Activated T-helper 1 cell treated with anti-CD3 and anti-CD28 coated beads, Interleukin-12 subunit alpha, Interleukin-12 subunit beta, Interleukin-2, Interleukin-4 antibody, amounts not matched to agents 30 ng/mL and 10 ng/mL and 1 ng/mL, durations not matched to agents 14 hours and 24 hours and 36 hours (primary cell): ENCODE measurements at regions not wholly inside any gene's neighbourhood (a gene's known extent, or its start where the extent isn't known, plus 50 kb on each side); places are given as distances from the start of the nearest gene placed in this dataset.
"Not testable (repeated sequence)": the region's sequence is repeated elsewhere in the genome, so short reads cannot be mapped to it uniquely, and the experiment has no call there.

Experiments used
- DNase-seq: peaks from one replicate; pipeline ENCODE4 v3.0.0; 2021; ENCODE audit warnings: low spot score
- H3K27ac Mint-ChIP-seq: one replicate; pipeline ENCODE4 v1.8.0; 2021; ENCODE audit warnings: mild to moderate bottlenecking, mixed read lengths
- H3K27me3 Mint-ChIP-seq: one replicate; pipeline ENCODE4 v1.8.0; 2022; ENCODE audit warnings: mild to moderate bottlenecking, moderate library complexity, mixed read lengths; ENCODE audit not compliant: insufficient read depth
- H3K36me3 Mint-ChIP-seq: one replicate; pipeline ENCODE4 v1.8.0; 2021; ENCODE audit warnings: low read depth, mixed read lengths
- H3K4me1 Mint-ChIP-seq: one replicate; pipeline ENCODE4 v1.8.0; 2021; ENCODE audit warnings: low read depth, mixed read lengths
- H3K4me3 Mint-ChIP-seq: one replicate; pipeline ENCODE4 v1.8.0; 2021; ENCODE audit warnings: mild to moderate bottlenecking, moderate library complexity, mixed read lengths
- H3K9me3 Mint-ChIP-seq: one replicate; pipeline ENCODE4 v1.8.0; 2021; ENCODE audit warnings: mixed read lengths
- intact Hi-C: fragments of 100-400 bp; cut with micrococcal nuclease; formaldehyde crosslinking; loops from one replicate; pipeline ENCODE4 v1.15.1; 2024

DNA sequence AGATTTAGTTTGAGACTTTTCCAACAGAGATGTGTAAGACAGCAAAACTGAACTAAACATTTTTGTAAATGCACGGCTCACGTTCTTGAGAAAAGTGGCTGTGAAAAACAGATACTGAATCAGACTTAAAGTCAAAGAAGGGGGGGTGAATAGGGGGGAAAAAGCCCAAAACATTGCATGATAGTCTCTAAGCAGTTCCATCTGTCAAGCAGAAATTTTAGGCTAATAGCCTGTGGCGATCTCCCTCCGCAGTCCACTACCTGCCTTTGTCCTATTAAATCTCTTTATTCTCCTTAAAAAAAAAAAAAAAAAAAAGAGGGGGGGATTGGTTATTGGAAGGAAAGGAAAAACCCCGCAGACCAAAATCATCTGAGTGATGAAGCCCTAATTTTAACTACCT is 217.6 kb upstream of the NFIA start:
- Mint-ChIP-seq H3K36me3 (no peaks in the 10 kb centered on the region), H3K27ac (no peak overlapping the region), H3K4me1 (no peaks in the 10 kb centered on the region), H3K9me3 (no peaks in the 10 kb centered on the region), H3K4me3 (no peak overlapping the region), H3K27me3 (peaks cover 3% of the 10 kb centered on the region)
- DNase-seq: no peak
- intact Hi-C loops: no loop called here

GRCh38 chr1:60863131-60863530 is 219.2 kb upstream of the NFIA start:
- H3K4me3 Mint-ChIP-seq: no peak overlapping the region
- no peaks in the 10 kb centered on the region for H3K36me3 Mint-ChIP-seq
- H3K4me1 Mint-ChIP-seq: no peaks in the 10 kb centered on the region
- H3K27ac Mint-ChIP-seq: no peak overlapping the region
- no peaks in the 10 kb centered on the region for H3K9me3 Mint-ChIP-seq
- no peak for DNase-seq
- intact Hi-C loops: no loop called here
- H3K27me3 Mint-ChIP-seq: peaks cover 3% of the 10 kb centered on the region

GRCh38 chr1:60861961-60862567 is 220.3 kb upstream of the NFIA start:
- no peak for DNase-seq
- intact Hi-C loops: no loop called here
- Mint-ChIP-seq H3K36me3 (no peaks in the 10 kb centered on the region), H3K4me1 (no peaks in the 10 kb centered on the region), H3K27me3 (peaks cover 3% of the 10 kb centered on the region), H3K4me3 (no peak overlapping the region), H3K27ac (no peak overlapping the region), H3K9me3 (no peaks in the 10 kb centered on the region)

DNA sequence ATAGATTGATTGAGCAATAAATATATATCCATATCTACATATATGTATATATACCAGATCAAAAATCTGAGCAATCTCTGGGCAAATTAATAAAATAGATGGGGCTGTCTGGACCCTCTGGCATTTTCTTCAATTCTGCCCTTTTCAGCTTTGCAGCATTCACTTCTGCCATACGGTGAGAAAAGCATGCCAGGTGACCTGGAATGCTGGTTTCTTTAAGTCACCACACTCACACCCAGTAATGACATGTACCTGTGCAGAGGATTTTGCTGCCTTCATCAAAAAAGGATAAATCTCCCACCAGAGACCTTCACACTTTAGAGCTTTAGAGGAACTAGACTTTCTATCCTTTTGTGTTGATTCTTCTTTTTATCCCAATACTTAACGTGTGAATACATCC is 223.2 kb upstream of the NFIA start:
- no peak overlapping the region for H3K27ac Mint-ChIP-seq
- no peaks in the 10 kb centered on the region for H3K4me1 Mint-ChIP-seq
- no peak overlapping the region for H3K4me3 Mint-ChIP-seq
- intact Hi-C loops: no loop called here
- no peak for DNase-seq
- H3K27me3 Mint-ChIP-seq: no peaks in the 10 kb centered on the region
- no peaks in the 10 kb centered on the region for H3K9me3 Mint-ChIP-seq
- H3K36me3 Mint-ChIP-seq: no peaks in the 10 kb centered on the region

DNA sequence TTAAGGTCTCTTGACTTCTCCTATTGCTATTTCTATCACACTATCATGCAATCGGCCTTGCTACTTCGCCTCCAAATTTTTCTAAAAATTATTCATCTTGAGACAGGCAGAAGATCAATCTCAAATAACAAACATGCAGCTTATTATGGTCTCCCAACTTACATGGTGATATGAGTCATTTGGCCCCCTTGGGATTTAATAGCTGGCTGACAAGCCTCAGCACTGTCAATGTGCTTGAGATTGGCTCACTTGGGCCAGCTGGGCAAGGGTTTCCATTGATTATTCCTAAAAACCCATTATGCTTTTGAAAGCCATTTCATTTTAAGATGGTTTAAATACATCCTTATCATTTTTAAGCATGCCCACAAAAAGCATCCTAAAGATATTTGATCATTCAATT is 224.5 kb upstream of the NFIA start:
- H3K36me3 Mint-ChIP-seq: no peaks in the 10 kb centered on the region
- no peak overlapping the region for H3K4me3 Mint-ChIP-seq
- no peaks in the 10 kb centered on the region for H3K4me1 Mint-ChIP-seq
- H3K27ac Mint-ChIP-seq: no peak overlapping the region
- intact Hi-C loops: no loop called here
- no peak for DNase-seq
- H3K9me3 Mint-ChIP-seq: no peaks in the 10 kb centered on the region
- no peaks in the 10 kb centered on the region for H3K27me3 Mint-ChIP-seq

DNA sequence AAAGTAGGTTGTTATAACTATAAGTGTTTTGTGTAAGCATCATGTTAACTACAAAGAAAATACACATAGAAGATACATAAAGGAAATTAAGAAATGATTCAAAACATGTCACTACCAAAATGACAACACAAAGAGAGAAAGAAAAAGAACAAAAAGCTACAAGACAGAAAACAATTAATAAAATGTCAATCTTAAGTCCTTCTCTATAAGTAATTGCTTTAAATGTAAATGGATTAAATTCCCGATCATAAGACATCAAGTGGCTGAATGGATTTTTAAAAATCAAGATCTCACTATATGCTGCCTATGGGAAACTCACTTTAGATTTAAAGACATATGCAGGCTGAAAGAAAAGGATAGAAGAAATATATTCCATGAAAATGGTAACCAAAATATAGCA is 232.3 kb upstream of the NFIA start:
- Mint-ChIP-seq H3K27me3 (peaks cover 7% of the 10 kb centered on the region), H3K9me3 (no peaks in the 10 kb centered on the region), H3K4me3 (no peak overlapping the region), H3K27ac (no peak overlapping the region), H3K4me1 (no peaks in the 10 kb centered on the region), H3K36me3 (no peaks in the 10 kb centered on the region)
- DNase-seq: no peak
- intact Hi-C loops: no loop called here

DNA sequence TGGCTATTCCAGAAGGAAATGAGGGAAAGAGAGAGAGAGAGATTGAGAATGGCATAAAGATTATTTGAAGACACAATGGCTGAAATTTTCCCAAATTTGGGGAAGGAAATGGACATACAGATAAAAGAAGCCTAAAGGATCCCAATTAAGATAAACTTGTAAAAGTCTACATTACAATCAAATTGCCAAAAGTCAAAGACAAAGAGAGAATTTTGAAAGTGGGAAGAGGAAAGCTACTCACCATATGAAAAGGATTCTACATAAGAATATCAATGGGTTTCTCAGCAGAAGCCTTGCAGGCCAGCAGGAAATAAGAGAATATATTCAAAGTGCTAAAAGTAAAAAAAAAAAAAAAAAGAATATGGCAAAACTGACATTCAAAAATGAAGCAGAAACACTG is 233.0 kb upstream of the NFIA start:
- Mint-ChIP-seq H3K4me3 (no peak overlapping the region), H3K27me3 (peaks cover 9% of the 10 kb centered on the region), H3K9me3 (no peaks in the 10 kb centered on the region), H3K27ac (no peak overlapping the region), H3K4me1 (no peaks in the 10 kb centered on the region), H3K36me3 (no peaks in the 10 kb centered on the region)
- intact Hi-C loops: loop anchor here (2.0 to 5.0 kb wide), 2 partner anchors 739 to 1003 kb away; no protein-coding TSS in a partner anchor
- no peak for DNase-seq

DNA sequence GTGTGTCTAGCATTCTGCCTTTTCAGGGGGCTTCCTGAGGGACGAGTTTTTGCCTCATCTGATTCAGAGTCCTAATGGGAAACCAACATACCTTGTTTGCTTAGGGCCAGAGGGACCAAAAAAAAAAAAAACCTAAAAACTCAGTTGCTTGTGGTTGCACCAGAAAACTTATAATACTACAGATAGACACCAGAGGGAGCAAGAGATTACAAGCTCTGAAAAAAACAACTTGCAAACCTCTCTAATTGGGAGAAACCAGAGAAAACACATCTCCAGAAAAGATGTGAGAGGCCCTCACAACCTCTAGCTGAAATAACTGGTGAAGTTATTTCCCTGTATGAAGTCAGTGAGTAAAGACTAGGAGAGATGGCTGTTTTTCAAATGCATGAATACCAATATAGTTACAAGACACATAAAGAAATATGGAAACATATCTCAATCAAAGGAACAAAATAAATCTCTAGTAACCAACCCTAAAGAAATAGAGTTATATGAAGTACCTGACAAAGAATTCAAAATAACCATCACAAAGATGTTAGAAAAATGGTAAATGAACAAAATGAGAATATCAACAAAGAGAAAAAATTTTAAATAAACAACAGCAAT is 233.7 kb upstream of the NFIA start:
- Mint-ChIP-seq H3K27ac (no peak overlapping the region), H3K4me3 (no peak overlapping the region), H3K36me3 (no peaks in the 10 kb centered on the region), H3K9me3 (no peaks in the 10 kb centered on the region), H3K27me3 (peaks cover 9% of the 10 kb centered on the region), H3K4me1 (no peaks in the 10 kb centered on the region)
- no peak for DNase-seq
- intact Hi-C loops: loop anchor here (1.0 to 5.0 kb wide), 3 partner anchors 195 to 1004 kb away; no protein-coding TSS in a partner anchor

GRCh38 chr1:60847855-60848582 is 234.3 kb upstream of the NFIA start:
- H3K4me3 Mint-ChIP-seq: no peak overlapping the region
- no peaks in the 10 kb centered on the region for H3K36me3 Mint-ChIP-seq
- DNase-seq: no peak
- intact Hi-C loops: loop anchor here (1.0 to 5.0 kb wide), 3 partner anchors 195 to 1004 kb away; no protein-coding TSS in a partner anchor
- peaks cover 9% of the 10 kb centered on the region for H3K27me3 Mint-ChIP-seq
- H3K9me3 Mint-ChIP-seq: no peaks in the 10 kb centered on the region
- no peaks in the 10 kb centered on the region for H3K4me1 Mint-ChIP-seq
- H3K27ac Mint-ChIP-seq: no peak overlapping the region

DNA sequence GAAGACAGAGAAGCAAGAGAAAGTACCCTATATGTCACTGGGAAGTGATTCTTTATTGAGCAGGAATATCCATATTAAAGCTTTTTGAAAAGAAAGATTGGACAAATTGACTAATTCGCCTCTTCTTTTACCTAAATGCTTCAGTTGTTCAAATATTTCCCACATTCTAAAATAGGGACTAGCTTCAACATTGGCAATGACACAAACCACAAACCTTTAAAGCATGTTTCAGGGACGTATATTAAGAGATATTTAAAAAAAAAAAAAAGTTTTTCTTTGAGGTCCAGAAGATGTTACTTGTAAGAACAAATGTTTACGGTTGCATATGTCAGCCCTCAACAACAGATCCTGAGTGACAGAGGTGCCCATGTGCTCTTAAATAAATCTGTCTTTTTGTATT is 235.0 kb upstream of the NFIA start:
- no peak overlapping the region for H3K27ac Mint-ChIP-seq
- no peaks in the 10 kb centered on the region for H3K9me3 Mint-ChIP-seq
- intact Hi-C loops: loop anchor here (5.0 kb wide), 1 partner anchor 1005 kb away; no protein-coding TSS in a partner anchor
- peaks cover 9% of the 10 kb centered on the region for H3K27me3 Mint-ChIP-seq
- no peaks in the 10 kb centered on the region for H3K4me1 Mint-ChIP-seq
- H3K4me3 Mint-ChIP-seq: no peak overlapping the region
- H3K36me3 Mint-ChIP-seq: no peaks in the 10 kb centered on the region
- no peak for DNase-seq

- H3K4me1 Mint-ChIP-seq, H3K4me3 Mint-ChIP-seq, DNase-seq, H3K9me3 Mint-ChIP-seq, H3K27me3 Mint-ChIP-seq, H3K27ac Mint-ChIP-seq, H3K36me3 Mint-ChIP-seq: not testable (repeated sequence)
- intact Hi-C loops: loop anchor here (5.0 kb wide), 1 partner anchor 1007 kb away; no protein-coding TSS in a partner anchor
Measured at GRCh38 chr1:60845659-60846058, 236.7 kb upstream of the NFIA start.

DNA sequence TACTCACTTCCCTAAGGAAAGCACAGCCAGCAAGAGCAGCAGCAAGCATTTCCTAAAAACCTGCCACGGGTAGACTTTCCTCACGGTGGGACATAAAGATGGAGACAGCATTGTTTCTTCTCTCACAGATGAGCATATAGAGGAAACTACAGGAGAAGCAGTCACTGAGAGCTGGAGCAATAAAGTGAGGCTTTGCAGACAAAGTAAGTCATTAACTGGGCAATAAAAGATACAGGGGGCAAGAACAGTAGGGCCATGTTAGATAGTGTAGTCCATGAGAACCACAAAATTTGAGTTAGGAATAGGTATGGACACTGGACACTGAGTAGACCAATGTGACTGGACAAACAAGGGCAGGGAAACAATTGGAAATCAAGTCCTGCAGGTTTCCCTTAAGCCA is 240.1 kb upstream of the NFIA start:
- no peak overlapping the region for H3K4me3 Mint-ChIP-seq
- H3K27me3 Mint-ChIP-seq: peaks cover 7% of the 10 kb centered on the region
- intact Hi-C loops: no loop called here
- H3K27ac Mint-ChIP-seq: no peak overlapping the region
- H3K9me3 Mint-ChIP-seq: no peaks in the 10 kb centered on the region
- no peaks in the 10 kb centered on the region for H3K4me1 Mint-ChIP-seq
- no peaks in the 10 kb centered on the region for H3K36me3 Mint-ChIP-seq
- DNase-seq: no peak
